GM19025 (cell line): ENCODE measurements at regions not wholly inside any gene's neighbourhood (a gene's known extent, or its start where the extent isn't known, plus 50 kb on each side); places are given as distances from the start of the nearest gene placed in this dataset.
"Not testable (repeated sequence)": the region's sequence is repeated elsewhere in the genome, so short reads cannot be mapped to it uniquely, and the experiment has no call there.

Experiments
- ATAC-seq: cut with Tn5 transposase; IDR thresholded peaks from one replicate; pipeline ENCODE4 v1.9.1; 2021; ENCODE audit warnings: mild to moderate bottlenecking, low read depth, moderate library complexity; ENCODE audit not compliant: unreplicated experiment

GRCh38 chr9:31908158-31908890, 476.1 kb upstream of the ACO1 start:
- no peak for ATAC-seq

GRCh38 chr9:31908891-31909480, 475.5 kb upstream of the ACO1 start:
- ATAC-seq, result no peak

- no peak for ATAC-seq
These were observed 471.8 kb upstream of the ACO1 start for GRCh38 chr9:31912636-31913035.

- no peak for ATAC-seq
These were observed 467.7 kb upstream of the ACO1 start for GRCh38 chr9:31916591-31917241.

GRCh38 chr9:31937737-31938136, 446.7 kb upstream of the ACO1 start:
- not testable (repeated sequence) for ATAC-seq

GRCh38 chr9:31950756-31951155, 433.7 kb upstream of the ACO1 start:
- ATAC-seq, result no peak

GRCh38 chr9:31958572-31958971, 425.9 kb upstream of the ACO1 start:
- no peak for ATAC-seq

- no peak for ATAC-seq
These were observed 414.9 kb upstream of the ACO1 start for GRCh38 chr9:31969552-31969951.

- no peak for ATAC-seq
These were observed 400.5 kb upstream of the ACO1 start for GRCh38 chr9:31983895-31984294.

GRCh38 chr9:31996331-31996730, 388.1 kb upstream of the ACO1 start:
- no peak for ATAC-seq

- ATAC-seq, result no peak
These were observed 379.9 kb upstream of the ACO1 start for GRCh38 chr9:32004431-32005076.

GRCh38 chr9:32010322-32010721, 374.1 kb upstream of the ACO1 start:
- ATAC-seq, result no peak

GRCh38 chr9:32011049-32011448, 373.4 kb upstream of the ACO1 start:
- ATAC-seq, result no peak

- ATAC-seq, result no peak
These were observed 368.6 kb upstream of the ACO1 start for GRCh38 chr9:32015795-32016194.

- ATAC-seq, result no peak
These were observed 338.9 kb upstream of the ACO1 start for GRCh38 chr9:32045513-32045912.

GRCh38 chr9:32067261-32067660, 317.2 kb upstream of the ACO1 start:
- no peak for ATAC-seq

- ATAC-seq, result no peak
These were observed 315.2 kb upstream of the ACO1 start for GRCh38 chr9:32069169-32069813.

- ATAC-seq, result no peak
These were observed 314.5 kb upstream of the ACO1 start for GRCh38 chr9:32069969-32070368.

- ATAC-seq, result no peak
These were observed 311.9 kb upstream of the ACO1 start for GRCh38 chr9:32072570-32072969.

GRCh38 chr9:32092031-32092430, 292.4 kb upstream of the ACO1 start:
- no peak for ATAC-seq

- no peak for ATAC-seq
These were observed 267.2 kb upstream of the ACO1 start for GRCh38 chr9:32117291-32117690.
